ENCODE measurements at regions not wholly inside any gene's neighbourhood (a gene's known extent, or its start where the extent isn't known, plus 50 kb on each side); places are given as distances from the start of the nearest gene placed in this dataset.
"Not testable (repeated sequence)": the region's sequence is repeated elsewhere in the genome, so short reads cannot be mapped to it uniquely, and the experiment has no call there.

DNA sequence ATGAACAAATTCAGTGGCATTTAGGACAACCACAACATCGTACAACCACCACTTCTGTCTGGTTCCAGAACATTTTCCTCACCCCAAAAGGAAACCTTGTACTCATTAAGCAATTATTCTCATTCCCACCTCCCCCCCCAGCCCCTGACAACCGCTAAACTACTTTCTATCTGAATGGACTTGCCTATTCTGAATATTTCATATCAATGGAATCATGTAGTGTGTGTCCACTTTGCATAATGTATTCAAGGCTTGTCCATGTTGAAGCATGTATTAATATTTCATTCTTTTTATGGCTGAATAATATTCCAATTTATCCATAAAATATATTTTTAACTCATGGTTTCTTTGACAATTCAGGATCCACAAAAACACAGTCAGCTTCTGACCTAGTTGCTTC is 307.2 kb upstream of the PLGLB2 start:
- not testable (repeated sequence) for TF ChIP-seq HMG20A (CRISPR knock-in tag; IDR thresholded peaks at IDR 0.05; ENCODE audit: borderline replicate concordance); EP300 (IDR thresholded peaks at IDR 0.05; ENCODE audit: low read depth in 2 of 2, low read length in 2 of 2); EP300 (CRISPR knock-in tag; IDR thresholded peaks at IDR 0.05; ENCODE audit: borderline replicate concordance)
